DOHH2 (cell line): ENCODE measurements at regions not wholly inside any gene's neighbourhood (a gene's known extent, or its start where the extent isn't known, plus 50 kb on each side); places are given as distances from the start of the nearest gene placed in this dataset.

ENCODE experiments used
- H3F3A ChIP-seq: fragments of 200-600 bp; sonication (generic), shearing (Covaris generic); 2 replicates; pipeline ENCODE4 v1.6.0; 2016; ENCODE audit warnings: antibody characterized with exemption, mild to moderate bottlenecking; ENCODE audit not compliant: control insufficient read depth, insufficient read depth
- H3K27ac ChIP-seq: fragments of 200-600 bp; sonication (generic); 2 replicates; pipeline ENCODE4 v1.5.1; 2014; ENCODE audit warnings: low read depth, mild to moderate bottlenecking, low read length, moderate library complexity
- H3K27me3 ChIP-seq: fragments of 200-600 bp; sonication (generic); 2 replicates; pipeline ENCODE4 v1.6.1; 2014; ENCODE audit warnings: mild to moderate bottlenecking, low read length, mixed read lengths; ENCODE audit not compliant: control insufficient read depth
- H3K36me3 ChIP-seq: fragments of 200-600 bp; sonication (generic); 2 replicates; pipeline ENCODE4 v1.6.1; 2014; ENCODE audit warnings: mild to moderate bottlenecking, low read length, moderate library complexity, mixed read lengths; ENCODE audit not compliant: control insufficient read depth
- H3K4me1 ChIP-seq: fragments of 200-600 bp; sonication (generic); 2 replicates; pipeline ENCODE4 v1.6.1; 2014; ENCODE audit warnings: mild to moderate bottlenecking, low read length, mixed read lengths; ENCODE audit not compliant: control insufficient read depth
- H3K4me2 ChIP-seq: fragments of 200-600 bp; sonication (generic); 2 replicates; pipeline ENCODE4 v1.6.0; 2014; ENCODE audit warnings: mild to moderate bottlenecking, low read length, moderate library complexity
- H3K4me3 ChIP-seq: fragments of 200-600 bp; sonication (generic); 2 replicates; pipeline ENCODE4 v1.5.1; 2014; ENCODE audit warnings: mild to moderate bottlenecking, low read length, mixed read lengths
- H3K79me2 ChIP-seq: fragments of 200-600 bp; sonication (generic); 2 replicates; pipeline ENCODE4 v1.6.1; 2014; ENCODE audit warnings: mild to moderate bottlenecking, low read length, mixed read lengths; ENCODE audit not compliant: control insufficient read depth
- H3K9me2 ChIP-seq: fragments of 200-600 bp; sonication (generic); replicated peaks from 2 replicates; pipeline ENCODE4 v1.6.1; 2014; ENCODE audit warnings: mild to moderate bottlenecking, low read length, mixed read lengths; ENCODE audit not compliant: control insufficient read depth
- H3K9me3 ChIP-seq: fragments of 200-600 bp; sonication (generic); 2 replicates; pipeline ENCODE4 v1.6.1; 2014; ENCODE audit warnings: antibody characterized with exemption, low read length, mixed read lengths; ENCODE audit not compliant: control insufficient read depth, insufficient read depth
- H4K20me1 ChIP-seq: fragments of 200-600 bp; sonication (generic); 2 replicates; pipeline ENCODE4 v1.6.0; 2014; ENCODE audit warnings: low read depth, mild to moderate bottlenecking, antibody characterized with exemption, low read length, moderate library complexity; ENCODE audit not compliant: control insufficient read depth, insufficient read depth
- EZH2phosphoT487 ChIP-seq: fragments of 200-600 bp; sonication (generic); IDR thresholded peaks from 2 replicates; pipeline ENCODE4 v1.6.1; 2017; ENCODE audit warnings: borderline replicate concordance, mild to moderate bottlenecking, antibody characterized with exemption, low read length, moderate library complexity, mixed read lengths
- TF ChIP-seq, protein P1 (sequence below): fragments of 200-600 bp; sonication (generic); IDR thresholded peaks from one replicate; pipeline ENCODE4 v1.5.1; 2014; ENCODE audit warnings: antibody characterized with exemption, mild to moderate bottlenecking, low read depth, low read length; ENCODE audit not compliant: poor library complexity, severe bottlenecking

DNA sequence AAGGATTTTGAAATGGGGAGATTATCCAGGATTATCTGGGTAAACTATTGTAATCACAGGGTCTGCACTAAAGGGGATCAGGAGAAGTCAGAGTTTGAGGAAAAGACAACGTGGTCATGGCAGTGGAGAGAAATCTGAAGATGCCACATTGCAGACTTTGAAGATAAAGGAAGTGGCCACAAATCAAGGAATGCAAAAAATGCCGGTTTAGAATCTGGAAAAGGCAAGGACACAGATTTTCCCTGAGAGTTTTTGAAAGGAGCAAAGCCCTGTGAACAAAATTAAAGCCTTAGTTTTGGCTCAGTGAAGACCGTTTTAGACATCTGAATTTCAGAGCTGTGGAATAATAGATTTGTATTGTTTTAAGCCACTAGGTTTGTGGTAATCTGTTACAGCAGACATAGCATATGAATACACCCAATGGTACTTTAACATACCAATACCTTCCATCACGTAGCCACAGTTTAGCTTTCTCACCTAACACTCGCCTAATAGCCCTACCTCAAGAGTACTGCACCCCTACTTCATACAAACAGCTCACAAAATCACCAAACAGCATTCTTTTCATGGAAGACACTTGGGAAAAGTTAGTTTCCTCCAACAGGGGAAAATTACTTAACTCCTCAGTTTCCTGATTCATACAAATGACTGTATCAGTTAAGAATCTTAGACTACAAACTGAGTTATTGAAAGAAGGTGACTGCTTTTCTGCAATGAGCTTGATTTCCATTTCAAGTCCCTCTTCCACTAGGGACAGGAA lies 446.5 kb downstream of the INHBA start:
- Histone ChIP-seq H3K4me2 (no peak overlapping the region), H3K79me2 (no peaks in the 10 kb centered on the region), H3F3A (no peaks in the 10 kb centered on the region), H3K27me3 (no peaks in the 10 kb centered on the region), H3K27ac (no peak overlapping the region), H4K20me1 (no peaks in the 10 kb centered on the region), H3K4me1 (no peaks in the 10 kb centered on the region), H3K9me3 (peaks cover under 1% of the 10 kb centered on the region; the same call in 1 of the 2 replicates), H3K4me3 (no peak overlapping the region), H3K36me3 (no peaks in the 10 kb centered on the region), H3K9me2 (no peaks in the 10 kb centered on the region)
- TF ChIP-seq, protein P1, sequence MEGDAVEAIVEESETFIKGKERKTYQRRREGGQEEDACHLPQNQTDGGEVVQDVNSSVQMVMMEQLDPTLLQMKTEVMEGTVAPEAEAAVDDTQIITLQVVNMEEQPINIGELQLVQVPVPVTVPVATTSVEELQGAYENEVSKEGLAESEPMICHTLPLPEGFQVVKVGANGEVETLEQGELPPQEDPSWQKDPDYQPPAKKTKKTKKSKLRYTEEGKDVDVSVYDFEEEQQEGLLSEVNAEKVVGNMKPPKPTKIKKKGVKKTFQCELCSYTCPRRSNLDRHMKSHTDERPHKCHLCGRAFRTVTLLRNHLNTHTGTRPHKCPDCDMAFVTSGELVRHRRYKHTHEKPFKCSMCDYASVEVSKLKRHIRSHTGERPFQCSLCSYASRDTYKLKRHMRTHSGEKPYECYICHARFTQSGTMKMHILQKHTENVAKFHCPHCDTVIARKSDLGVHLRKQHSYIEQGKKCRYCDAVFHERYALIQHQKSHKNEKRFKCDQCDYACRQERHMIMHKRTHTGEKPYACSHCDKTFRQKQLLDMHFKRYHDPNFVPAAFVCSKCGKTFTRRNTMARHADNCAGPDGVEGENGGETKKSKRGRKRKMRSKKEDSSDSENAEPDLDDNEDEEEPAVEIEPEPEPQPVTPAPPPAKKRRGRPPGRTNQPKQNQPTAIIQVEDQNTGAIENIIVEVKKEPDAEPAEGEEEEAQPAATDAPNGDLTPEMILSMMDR = no peak
- no peak for TF ChIP-seq EZH2phosphoT487

GRCh38 chr7:41255716-41256115 lies 447.2 kb downstream of the INHBA start:
- no peaks in the 10 kb centered on the region for H3K36me3 ChIP-seq
- peaks cover 5% of the 10 kb centered on the region; the same call in 1 of the 2 replicates for H3K9me3 ChIP-seq
- H3K4me2 ChIP-seq = no peak overlapping the region
- H3F3A ChIP-seq = no peaks in the 10 kb centered on the region
- H3K27me3 ChIP-seq = no peaks in the 10 kb centered on the region
- no peaks in the 10 kb centered on the region for H3K79me2 ChIP-seq
- H3K4me1 ChIP-seq = no peaks in the 10 kb centered on the region
- no peak overlapping the region for H3K4me3 ChIP-seq
- TF ChIP-seq, protein P1 = no peak
- no peak for TF ChIP-seq EZH2phosphoT487
- H4K20me1 ChIP-seq = no peaks in the 10 kb centered on the region
- H3K9me2 ChIP-seq = no peaks in the 10 kb centered on the region
- H3K27ac ChIP-seq = no peak overlapping the region

GRCh38 chr7:41255113-41255512 lies 447.8 kb downstream of the INHBA start:
- no peaks in the 10 kb centered on the region for H3K9me2 ChIP-seq
- no peak overlapping the region for H3K4me3 ChIP-seq
- H3K79me2 ChIP-seq = no peaks in the 10 kb centered on the region
- H4K20me1 ChIP-seq = no peaks in the 10 kb centered on the region
- TF ChIP-seq EZH2phosphoT487 = no peak
- TF ChIP-seq, protein P1 = no peak
- H3K36me3 ChIP-seq = no peaks in the 10 kb centered on the region
- H3K27ac ChIP-seq = no peak overlapping the region
- H3K27me3 ChIP-seq = no peaks in the 10 kb centered on the region
- no peaks in the 10 kb centered on the region for H3K4me1 ChIP-seq
- H3F3A ChIP-seq = no peaks in the 10 kb centered on the region
- no peak overlapping the region for H3K4me2 ChIP-seq
- peaks cover 5% of the 10 kb centered on the region; the same call in 1 of the 2 replicates for H3K9me3 ChIP-seq
